K562 (cell line): ENCODE measurements at regions not wholly inside any gene's neighbourhood (a gene's known extent, or its start where the extent isn't known, plus 50 kb on each side); places are given as distances from the start of the nearest gene placed in this dataset.

ENCODE experiments used
- BRD4 ChIP-seq: fragments of 200-600 bp; sonication (generic); IDR thresholded peaks from 2 replicates; pipeline ENCODE4 v1.6.1; 2017; ENCODE audit warnings: inconsistent platforms
- DMBX1 ChIP-seq: fragments of 250-450 bp; sonication (Bioruptor Pico); IDR thresholded peaks from 2 replicates; pipeline ENCODE4 v1.8.0; 2022; ENCODE audit warnings: inconsistent platforms, mild to moderate bottlenecking, moderate library complexity, borderline replicate concordance
- KDM1A ChIP-seq, 2 experiments: fragments of 450-650 bp; IDR thresholded peaks; 2 replicates each; pipeline ENCODE4 v1.6.1; 2016; ENCODE audit warnings: mild to moderate bottlenecking in 2 of 2
- MYC ChIP-seq, 2 experiments: fragments of 250-450 bp in 1 of 2; sonication (Bioruptor Pico) in 1 of 2; IDR thresholded peaks; 2 replicates each; pipeline versions ENCODE4 v1.5.1 to v1.6.1; 2012 to 2021; ENCODE audit warnings: low read depth in 2 of 2, borderline replicate concordance in 1 of 2, improper control_type of control experiment in 1 of 2, low read length in 1 of 2, mild to moderate bottlenecking in 1 of 2, moderate library complexity in 1 of 2
- NR4A1 ChIP-seq, 2 experiments: fragments of 250-450 bp in 1 of 2; fragments of 450-650 bp in 1 of 2; sonication (Bioruptor Pico) in 1 of 2; IDR thresholded peaks; 2 replicates each; pipeline versions ENCODE4 v1.4.0 to v1.6.1; 2016 to 2020; ENCODE audit warnings: mild to moderate bottlenecking in 2 of 2, missing compliant biosample characterization in 1 of 2, missing genetic modification characterization in 1 of 2, moderate library complexity in 1 of 2
- POLR2AphosphoS5 ChIP-seq: IDR thresholded peaks from 2 replicates; pipeline ENCODE4 v1.6.1; 2011; ENCODE audit warnings: mild to moderate bottlenecking, low read depth, low read length, moderate library complexity; ENCODE audit not compliant: control insufficient read depth, insufficient read depth
- RFX7 ChIP-seq: fragments of 250-450 bp; sonication (Bioruptor Pico); IDR thresholded peaks from 2 replicates; pipeline ENCODE4 v1.5.1; 2021; ENCODE audit warnings: mild to moderate bottlenecking
- TAF15 ChIP-seq: fragments of 200-400 bp; formaldehyde crosslinking; IDR thresholded peaks from 2 replicates; pipeline ENCODE4 v1.6.1; 2017; ENCODE audit warnings: mild to moderate bottlenecking, low read depth, low read length, moderate library complexity
- TF ChIP-seq, protein P1 (sequence below): fragments of 250-450 bp; sonication (Bioruptor Pico); IDR thresholded peaks from 2 replicates; pipeline ENCODE4 v1.9.0; 2021; ENCODE audit warnings: mild to moderate bottlenecking, inconsistent platforms
- TF ChIP-seq, protein P2 (sequence below): fragments of 450-650 bp; IDR thresholded peaks from 2 replicates; pipeline ENCODE4 v1.6.1; 2014; ENCODE audit warnings: low read depth, mild to moderate bottlenecking, moderate library complexity, borderline replicate concordance
- TF ChIP-seq, protein P3 (sequence below): sonication (generic); formaldehyde crosslinking; IDR thresholded peaks from 2 replicates; pipeline ENCODE4 v1.8.1; 2023; ENCODE audit warnings: mild to moderate bottlenecking, missing genetic modification reagents
- TF ChIP-seq, protein P4 (sequence below): sonication (generic); IDR thresholded peaks from 2 replicates; pipeline ENCODE4 v1.6.1; 2016
- TF ChIP-seq, protein P5 (sequence below): fragments of 200-800 bp; sonication (Bioruptor generic); IDR thresholded peaks from 2 replicates; pipeline ENCODE4 v1.6.1; 2017; ENCODE audit warnings: missing genetic modification characterization, missing compliant biosample characterization
- TF ChIP-seq, protein P6 (sequence below): fragments of 450-650 bp; formaldehyde crosslinking; IDR thresholded peaks from 2 replicates; pipeline ENCODE4 v1.4.0; 2020; ENCODE audit warnings: mild to moderate bottlenecking, mixed read lengths
- TF ChIP-seq, protein P7 (sequence below): fragments of 250-450 bp; sonication (Bioruptor Pico); IDR thresholded peaks from 2 replicates; pipeline ENCODE4 v1.8.0; 2022; ENCODE audit warnings: inconsistent platforms

DNA sequence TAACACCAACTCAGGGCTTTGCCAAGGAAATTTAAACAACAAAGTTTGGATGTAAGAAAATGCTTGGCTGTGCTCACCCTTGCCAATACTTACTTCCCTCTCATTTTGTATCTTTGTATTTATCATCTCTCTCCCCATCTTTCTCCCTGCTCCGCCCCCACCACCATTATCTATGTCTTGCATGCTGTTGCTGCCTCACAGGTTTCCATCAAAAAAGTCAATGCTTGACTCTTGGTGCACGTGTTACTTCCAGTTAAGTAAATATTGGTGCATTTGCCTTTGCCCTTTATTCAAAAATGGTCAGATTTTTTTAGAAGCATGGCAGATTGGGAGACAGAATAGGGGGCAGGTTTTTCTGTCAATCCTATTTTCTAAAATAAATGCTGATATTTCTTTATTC, 626.0 kb downstream of the ACTR3B start (continued):
- TF ChIP-seq, protein P1, sequence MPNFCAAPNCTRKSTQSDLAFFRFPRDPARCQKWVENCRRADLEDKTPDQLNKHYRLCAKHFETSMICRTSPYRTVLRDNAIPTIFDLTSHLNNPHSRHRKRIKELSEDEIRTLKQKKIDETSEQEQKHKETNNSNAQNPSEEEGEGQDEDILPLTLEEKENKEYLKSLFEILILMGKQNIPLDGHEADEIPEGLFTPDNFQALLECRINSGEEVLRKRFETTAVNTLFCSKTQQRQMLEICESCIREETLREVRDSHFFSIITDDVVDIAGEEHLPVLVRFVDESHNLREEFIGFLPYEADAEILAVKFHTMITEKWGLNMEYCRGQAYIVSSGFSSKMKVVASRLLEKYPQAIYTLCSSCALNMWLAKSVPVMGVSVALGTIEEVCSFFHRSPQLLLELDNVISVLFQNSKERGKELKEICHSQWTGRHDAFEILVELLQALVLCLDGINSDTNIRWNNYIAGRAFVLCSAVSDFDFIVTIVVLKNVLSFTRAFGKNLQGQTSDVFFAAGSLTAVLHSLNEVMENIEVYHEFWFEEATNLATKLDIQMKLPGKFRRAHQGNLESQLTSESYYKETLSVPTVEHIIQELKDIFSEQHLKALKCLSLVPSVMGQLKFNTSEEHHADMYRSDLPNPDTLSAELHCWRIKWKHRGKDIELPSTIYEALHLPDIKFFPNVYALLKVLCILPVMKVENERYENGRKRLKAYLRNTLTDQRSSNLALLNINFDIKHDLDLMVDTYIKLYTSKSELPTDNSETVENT (CRISPR knock-in tag): no peak
- no peak for TF ChIP-seq DMBX1
- TF ChIP-seq MYC (IDR thresholded peaks at IDR 0.05; ENCODE audit: low read depth, low read length): peak; percentile 68
- no peak for TF ChIP-seq MYC (CRISPR knock-in tag; IDR thresholded peaks at IDR 0.05; ENCODE audit: borderline replicate concordance, low read depth)
- peak; percentile 65; the same call in 1 of the 2 replicates for TF ChIP-seq POLR2AphosphoS5
- TF ChIP-seq, protein P2, sequence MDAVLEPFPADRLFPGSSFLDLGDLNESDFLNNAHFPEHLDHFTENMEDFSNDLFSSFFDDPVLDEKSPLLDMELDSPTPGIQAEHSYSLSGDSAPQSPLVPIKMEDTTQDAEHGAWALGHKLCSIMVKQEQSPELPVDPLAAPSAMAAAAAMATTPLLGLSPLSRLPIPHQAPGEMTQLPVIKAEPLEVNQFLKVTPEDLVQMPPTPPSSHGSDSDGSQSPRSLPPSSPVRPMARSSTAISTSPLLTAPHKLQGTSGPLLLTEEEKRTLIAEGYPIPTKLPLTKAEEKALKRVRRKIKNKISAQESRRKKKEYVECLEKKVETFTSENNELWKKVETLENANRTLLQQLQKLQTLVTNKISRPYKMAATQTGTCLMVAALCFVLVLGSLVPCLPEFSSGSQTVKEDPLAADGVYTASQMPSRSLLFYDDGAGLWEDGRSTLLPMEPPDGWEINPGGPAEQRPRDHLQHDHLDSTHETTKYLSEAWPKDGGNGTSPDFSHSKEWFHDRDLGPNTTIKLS: no peak
- no peak for TF ChIP-seq TAF15
- TF ChIP-seq, protein P3, sequence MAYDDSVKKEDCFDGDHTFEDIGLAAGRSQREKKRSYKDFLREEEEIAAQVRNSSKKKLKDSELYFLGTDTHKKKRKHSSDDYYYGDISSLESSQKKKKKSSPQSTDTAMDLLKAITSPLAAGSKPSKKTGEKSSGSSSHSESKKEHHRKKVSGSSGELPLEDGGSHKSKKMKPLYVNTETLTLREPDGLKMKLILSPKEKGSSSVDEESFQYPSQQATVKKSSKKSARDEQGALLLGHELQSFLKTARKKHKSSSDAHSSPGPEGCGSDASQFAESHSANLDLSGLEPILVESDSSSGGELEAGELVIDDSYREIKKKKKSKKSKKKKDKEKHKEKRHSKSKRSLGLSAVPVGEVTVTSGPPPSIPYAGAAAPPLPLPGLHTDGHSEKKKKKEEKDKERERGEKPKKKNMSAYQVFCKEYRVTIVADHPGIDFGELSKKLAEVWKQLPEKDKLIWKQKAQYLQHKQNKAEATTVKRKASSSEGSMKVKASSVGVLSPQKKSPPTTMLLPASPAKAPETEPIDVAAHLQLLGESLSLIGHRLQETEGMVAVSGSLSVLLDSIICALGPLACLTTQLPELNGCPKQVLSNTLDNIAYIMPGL (CRISPR knock-in tag): no peak
- TF ChIP-seq, protein P4, sequence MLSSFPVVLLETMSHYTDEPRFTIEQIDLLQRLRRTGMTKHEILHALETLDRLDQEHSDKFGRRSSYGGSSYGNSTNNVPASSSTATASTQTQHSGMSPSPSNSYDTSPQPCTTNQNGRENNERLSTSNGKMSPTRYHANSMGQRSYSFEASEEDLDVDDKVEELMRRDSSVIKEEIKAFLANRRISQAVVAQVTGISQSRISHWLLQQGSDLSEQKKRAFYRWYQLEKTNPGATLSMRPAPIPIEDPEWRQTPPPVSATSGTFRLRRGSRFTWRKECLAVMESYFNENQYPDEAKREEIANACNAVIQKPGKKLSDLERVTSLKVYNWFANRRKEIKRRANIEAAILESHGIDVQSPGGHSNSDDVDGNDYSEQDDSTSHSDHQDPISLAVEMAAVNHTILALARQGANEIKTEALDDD: no peak
- no peak for TF ChIP-seq BRD4
- no peak for TF ChIP-seq RFX7 (CRISPR knock-in tag)
- TF ChIP-seq, protein P5, sequence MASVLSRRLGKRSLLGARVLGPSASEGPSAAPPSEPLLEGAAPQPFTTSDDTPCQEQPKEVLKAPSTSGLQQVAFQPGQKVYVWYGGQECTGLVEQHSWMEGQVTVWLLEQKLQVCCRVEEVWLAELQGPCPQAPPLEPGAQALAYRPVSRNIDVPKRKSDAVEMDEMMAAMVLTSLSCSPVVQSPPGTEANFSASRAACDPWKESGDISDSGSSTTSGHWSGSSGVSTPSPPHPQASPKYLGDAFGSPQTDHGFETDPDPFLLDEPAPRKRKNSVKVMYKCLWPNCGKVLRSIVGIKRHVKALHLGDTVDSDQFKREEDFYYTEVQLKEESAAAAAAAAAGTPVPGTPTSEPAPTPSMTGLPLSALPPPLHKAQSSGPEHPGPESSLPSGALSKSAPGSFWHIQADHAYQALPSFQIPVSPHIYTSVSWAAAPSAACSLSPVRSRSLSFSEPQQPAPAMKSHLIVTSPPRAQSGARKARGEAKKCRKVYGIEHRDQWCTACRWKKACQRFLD (CRISPR knock-in tag): no peak
- TF ChIP-seq KDM1A (IDR thresholded peaks at IDR 0.05): peak; percentile 71 to 85
- TF ChIP-seq, protein P6, sequence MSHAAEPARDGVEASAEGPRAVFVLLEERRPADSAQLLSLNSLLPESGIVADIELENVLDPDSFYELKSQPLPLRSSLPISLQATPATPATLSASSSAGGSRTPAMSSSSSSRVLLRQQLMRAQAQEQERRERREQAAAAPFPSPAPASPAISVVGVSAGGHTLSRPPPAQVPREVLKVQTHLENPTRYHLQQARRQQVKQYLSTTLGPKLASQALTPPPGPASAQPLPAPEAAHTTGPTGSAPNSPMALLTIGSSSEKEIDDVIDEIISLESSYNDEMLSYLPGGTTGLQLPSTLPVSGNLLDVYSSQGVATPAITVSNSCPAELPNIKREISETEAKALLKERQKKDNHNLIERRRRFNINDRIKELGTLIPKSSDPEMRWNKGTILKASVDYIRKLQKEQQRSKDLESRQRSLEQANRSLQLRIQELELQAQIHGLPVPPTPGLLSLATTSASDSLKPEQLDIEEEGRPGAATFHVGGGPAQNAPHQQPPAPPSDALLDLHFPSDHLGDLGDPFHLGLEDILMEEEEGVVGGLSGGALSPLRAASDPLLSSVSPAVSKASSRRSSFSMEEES (CRISPR knock-in tag): no peak
- no peak for TF ChIP-seq NR4A1 (CRISPR knock-in tag; IDR thresholded peaks at IDR 0.05)
- no peak for TF ChIP-seq NR4A1 (tag; IDR thresholded peaks at IDR 0.05)
- TF ChIP-seq, protein P7, sequence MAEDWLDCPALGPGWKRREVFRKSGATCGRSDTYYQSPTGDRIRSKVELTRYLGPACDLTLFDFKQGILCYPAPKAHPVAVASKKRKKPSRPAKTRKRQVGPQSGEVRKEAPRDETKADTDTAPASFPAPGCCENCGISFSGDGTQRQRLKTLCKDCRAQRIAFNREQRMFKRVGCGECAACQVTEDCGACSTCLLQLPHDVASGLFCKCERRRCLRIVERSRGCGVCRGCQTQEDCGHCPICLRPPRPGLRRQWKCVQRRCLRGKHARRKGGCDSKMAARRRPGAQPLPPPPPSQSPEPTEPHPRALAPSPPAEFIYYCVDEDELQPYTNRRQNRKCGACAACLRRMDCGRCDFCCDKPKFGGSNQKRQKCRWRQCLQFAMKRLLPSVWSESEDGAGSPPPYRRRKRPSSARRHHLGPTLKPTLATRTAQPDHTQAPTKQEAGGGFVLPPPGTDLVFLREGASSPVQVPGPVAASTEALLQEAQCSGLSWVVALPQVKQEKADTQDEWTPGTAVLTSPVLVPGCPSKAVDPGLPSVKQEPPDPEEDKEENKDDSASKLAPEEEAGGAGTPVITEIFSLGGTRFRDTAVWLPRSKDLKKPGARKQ (CRISPR knock-in tag): no peak
